ENCODE measurements at regions not wholly inside any gene's neighbourhood (a gene's known extent, or its start where the extent isn't known, plus 50 kb on each side); places are given as distances from the start of the nearest gene placed in this dataset.

DNA sequence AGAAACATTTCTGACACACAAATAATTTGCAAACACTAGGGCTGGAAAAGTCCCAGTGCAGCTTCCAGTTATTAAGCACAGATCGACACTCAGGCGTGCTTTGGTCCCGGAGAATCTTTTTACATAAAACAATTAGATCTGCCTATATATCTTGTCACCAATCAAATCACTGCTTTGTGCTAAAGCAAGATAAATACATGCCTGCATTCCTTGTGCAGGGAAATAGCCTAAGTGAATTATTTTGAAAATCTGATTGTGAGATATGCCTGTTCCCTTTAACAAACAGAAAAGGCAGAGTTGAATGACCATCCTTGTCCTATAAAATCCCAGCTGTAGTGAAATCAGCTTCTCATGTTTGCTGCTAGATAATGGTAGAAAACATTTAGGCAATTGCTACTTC, 604.4 kb downstream of the CCDC171 start:
- no peaks in the 10 kb centered on the region for H3K36me3 ChIP-seq (ENCODE audit: control insufficient read depth, insufficient read depth, low read length)
- H3K9me3 ChIP-seq (ENCODE audit: control insufficient read depth, insufficient read depth, low read depth, low read length) = no peaks in the 10 kb centered on the region
- H3K4me3 ChIP-seq (ENCODE audit: low read depth in 2 of 2, low read length in 2 of 2) = no peak overlapping the region
- H3K27me3 ChIP-seq (ENCODE audit: control insufficient read depth, insufficient read depth, low read length) = no peaks in the 10 kb centered on the region
- no peaks in the 10 kb centered on the region for H3K4me1 ChIP-seq (ENCODE audit: control insufficient read depth, insufficient read depth, low read length)
- ChIA-PET POLR2A (no interaction called here), CTCF (no interaction called here)
- intact Hi-C loops (cut with micrococcal nuclease; ENCODE audit: unreplicated experiment) (no loop called here), in situ Hi-C loops (cut with HindIII; ENCODE audit: low pct_unique_long_range_greater_than_20kb, low sequenced_read_pairs) (no loop called here)
- no peak overlapping the region for H3K27ac ChIP-seq (ENCODE audit: low read length)
- no TSS peak for BruUV-seq (replicated peaks)
- ATAC-seq (no peak), DNase-seq (ENCODE audit: low read depth, low spot score) (no peak)
- TF ChIP-seq, protein P1, sequence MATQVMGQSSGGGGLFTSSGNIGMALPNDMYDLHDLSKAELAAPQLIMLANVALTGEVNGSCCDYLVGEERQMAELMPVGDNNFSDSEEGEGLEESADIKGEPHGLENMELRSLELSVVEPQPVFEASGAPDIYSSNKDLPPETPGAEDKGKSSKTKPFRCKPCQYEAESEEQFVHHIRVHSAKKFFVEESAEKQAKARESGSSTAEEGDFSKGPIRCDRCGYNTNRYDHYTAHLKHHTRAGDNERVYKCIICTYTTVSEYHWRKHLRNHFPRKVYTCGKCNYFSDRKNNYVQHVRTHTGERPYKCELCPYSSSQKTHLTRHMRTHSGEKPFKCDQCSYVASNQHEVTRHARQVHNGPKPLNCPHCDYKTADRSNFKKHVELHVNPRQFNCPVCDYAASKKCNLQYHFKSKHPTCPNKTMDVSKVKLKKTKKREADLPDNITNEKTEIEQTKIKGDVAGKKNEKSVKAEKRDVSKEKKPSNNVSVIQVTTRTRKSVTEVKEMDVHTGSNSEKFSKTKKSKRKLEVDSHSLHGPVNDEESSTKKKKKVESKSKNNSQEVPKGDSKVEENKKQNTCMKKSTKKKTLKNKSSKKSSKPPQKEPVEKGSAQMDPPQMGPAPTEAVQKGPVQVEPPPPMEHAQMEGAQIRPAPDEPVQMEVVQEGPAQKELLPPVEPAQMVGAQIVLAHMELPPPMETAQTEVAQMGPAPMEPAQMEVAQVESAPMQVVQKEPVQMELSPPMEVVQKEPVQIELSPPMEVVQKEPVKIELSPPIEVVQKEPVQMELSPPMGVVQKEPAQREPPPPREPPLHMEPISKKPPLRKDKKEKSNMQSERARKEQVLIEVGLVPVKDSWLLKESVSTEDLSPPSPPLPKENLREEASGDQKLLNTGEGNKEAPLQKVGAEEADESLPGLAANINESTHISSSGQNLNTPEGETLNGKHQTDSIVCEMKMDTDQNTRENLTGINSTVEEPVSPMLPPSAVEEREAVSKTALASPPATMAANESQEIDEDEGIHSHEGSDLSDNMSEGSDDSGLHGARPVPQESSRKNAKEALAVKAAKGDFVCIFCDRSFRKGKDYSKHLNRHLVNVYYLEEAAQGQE (IDR thresholded peaks at IDR 0.05; ENCODE audit: insufficient read depth in 1 of 2, low read depth in 2 of 2, low read length in 1 of 2) = no peak
- TF ChIP-seq SIN3A (IDR thresholded peaks at IDR 0.05; ENCODE audit: borderline replicate concordance, insufficient read depth, low read depth, low read length) = no peak
- no peak for TF ChIP-seq TCF7L2 (IDR thresholded peaks at IDR 0.05; ENCODE audit: low read depth, low read length)
- TF ChIP-seq, protein P2, sequence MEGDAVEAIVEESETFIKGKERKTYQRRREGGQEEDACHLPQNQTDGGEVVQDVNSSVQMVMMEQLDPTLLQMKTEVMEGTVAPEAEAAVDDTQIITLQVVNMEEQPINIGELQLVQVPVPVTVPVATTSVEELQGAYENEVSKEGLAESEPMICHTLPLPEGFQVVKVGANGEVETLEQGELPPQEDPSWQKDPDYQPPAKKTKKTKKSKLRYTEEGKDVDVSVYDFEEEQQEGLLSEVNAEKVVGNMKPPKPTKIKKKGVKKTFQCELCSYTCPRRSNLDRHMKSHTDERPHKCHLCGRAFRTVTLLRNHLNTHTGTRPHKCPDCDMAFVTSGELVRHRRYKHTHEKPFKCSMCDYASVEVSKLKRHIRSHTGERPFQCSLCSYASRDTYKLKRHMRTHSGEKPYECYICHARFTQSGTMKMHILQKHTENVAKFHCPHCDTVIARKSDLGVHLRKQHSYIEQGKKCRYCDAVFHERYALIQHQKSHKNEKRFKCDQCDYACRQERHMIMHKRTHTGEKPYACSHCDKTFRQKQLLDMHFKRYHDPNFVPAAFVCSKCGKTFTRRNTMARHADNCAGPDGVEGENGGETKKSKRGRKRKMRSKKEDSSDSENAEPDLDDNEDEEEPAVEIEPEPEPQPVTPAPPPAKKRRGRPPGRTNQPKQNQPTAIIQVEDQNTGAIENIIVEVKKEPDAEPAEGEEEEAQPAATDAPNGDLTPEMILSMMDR (IDR thresholded peaks at IDR 0.05) = no peak
- TF ChIP-seq POLR2AphosphoS5 (IDR thresholded peaks at IDR 0.05; ENCODE audit: low read depth, low read length) = no peak

DNA sequence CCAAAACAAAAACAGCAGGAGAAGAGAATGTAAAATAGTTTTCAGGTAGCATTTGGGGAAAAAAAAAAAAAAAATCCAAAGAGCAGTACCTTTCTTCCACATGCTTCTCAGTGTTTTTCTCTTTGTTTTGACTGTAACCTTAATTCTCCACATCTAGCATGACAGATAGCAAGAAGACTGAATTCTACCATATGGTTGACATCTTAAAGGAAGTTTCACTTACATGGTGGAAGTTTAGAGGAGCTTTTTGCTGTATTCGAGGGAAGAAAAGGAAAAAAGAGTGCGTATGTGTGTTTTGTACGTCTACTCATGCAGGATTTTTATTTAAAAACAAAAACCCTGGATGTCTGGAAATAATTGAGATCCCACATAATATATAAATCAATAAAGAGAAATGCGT, 604.8 kb downstream of the CCDC171 start:
- TF ChIP-seq TCF7L2 (IDR thresholded peaks at IDR 0.05; ENCODE audit: low read depth, low read length) = no peak
- TF ChIP-seq, protein P2 (IDR thresholded peaks at IDR 0.05) = no peak
- TF ChIP-seq, protein P1 (IDR thresholded peaks at IDR 0.05; ENCODE audit: insufficient read depth in 1 of 2, low read depth in 2 of 2, low read length in 1 of 2) = no peak
- no peak for TF ChIP-seq SIN3A (IDR thresholded peaks at IDR 0.05; ENCODE audit: borderline replicate concordance, insufficient read depth, low read depth, low read length)
- TF ChIP-seq POLR2AphosphoS5 (IDR thresholded peaks at IDR 0.05; ENCODE audit: low read depth, low read length) = no peak
- no peaks in the 10 kb centered on the region for H3K36me3 ChIP-seq (ENCODE audit: control insufficient read depth, insufficient read depth, low read length)
- no peak overlapping the region for H3K4me3 ChIP-seq (ENCODE audit: low read depth in 2 of 2, low read length in 2 of 2)
- CTCF ChIA-PET = no interaction called here
- DNase-seq (ENCODE audit: low read depth, low spot score) (no peak), ATAC-seq (no peak)
- H3K27ac ChIP-seq (ENCODE audit: low read length) = no peak overlapping the region
- H3K4me1 ChIP-seq (ENCODE audit: control insufficient read depth, insufficient read depth, low read length) = no peaks in the 10 kb centered on the region
- intact Hi-C loops (cut with micrococcal nuclease; ENCODE audit: unreplicated experiment) = no loop called here
- no TSS peak for BruUV-seq (replicated peaks)
- in situ Hi-C loops (cut with HindIII; ENCODE audit: low pct_unique_long_range_greater_than_20kb, low sequenced_read_pairs) = no loop called here
- H3K27me3 ChIP-seq (ENCODE audit: control insufficient read depth, insufficient read depth, low read length) = no peaks in the 10 kb centered on the region
- H3K9me3 ChIP-seq (ENCODE audit: control insufficient read depth, insufficient read depth, low read depth, low read length) = no peaks in the 10 kb centered on the region
- POLR2A ChIA-PET = no interaction called here
